ENCODE measurements at regions not wholly inside any gene's neighbourhood (a gene's known extent, or its start where the extent isn't known, plus 50 kb on each side); places are given as distances from the start of the nearest gene placed in this dataset.

- DNase-seq = peak; percentile 24
Measured at GRCh38 chr5:176734756-176735342, 75.5 kb upstream of the UNC5A start.

DNA sequence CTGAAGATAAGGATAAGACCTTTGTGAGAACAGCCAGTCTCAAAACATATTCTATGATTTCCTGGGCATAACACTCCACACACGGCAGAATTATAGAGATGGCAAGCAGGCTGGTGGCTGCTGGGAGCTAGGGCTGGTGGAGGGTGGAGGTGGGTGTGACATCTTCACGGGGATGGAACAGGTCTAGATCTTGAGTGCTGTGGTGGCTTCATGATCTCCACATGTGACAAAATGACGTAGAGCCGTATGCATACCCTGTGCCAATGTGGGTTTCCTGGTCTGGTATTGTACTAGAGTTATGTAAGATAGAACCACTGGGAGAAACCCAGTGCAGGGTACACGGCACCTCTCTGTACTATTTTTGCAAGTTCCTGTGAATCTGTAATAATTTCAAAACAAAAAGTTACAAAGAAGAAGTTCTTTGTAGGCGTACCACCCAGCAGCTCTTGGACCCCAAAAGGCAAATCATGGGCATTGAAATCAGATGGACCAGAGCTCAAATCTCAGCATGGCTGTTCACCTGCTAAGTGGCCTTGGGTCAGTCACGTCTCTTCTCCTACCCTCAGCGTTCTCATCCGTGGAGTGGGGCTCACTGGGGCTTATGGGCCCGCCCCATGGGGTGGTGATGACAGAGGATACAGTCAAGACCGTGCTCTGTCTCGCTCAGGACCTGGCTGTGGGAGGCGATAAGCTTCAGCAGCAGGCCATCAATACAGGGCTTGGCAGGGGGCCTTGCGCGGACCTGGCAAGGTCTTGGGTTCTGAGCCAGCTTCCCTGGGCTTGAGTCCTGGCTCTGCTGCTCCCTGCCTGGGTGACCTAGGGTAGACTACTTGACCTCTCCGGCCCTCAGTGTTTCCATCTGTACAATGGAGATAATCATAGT lies 74.7 kb upstream of the UNC5A start:
- DNase-seq = peak; percentile 6

DNA sequence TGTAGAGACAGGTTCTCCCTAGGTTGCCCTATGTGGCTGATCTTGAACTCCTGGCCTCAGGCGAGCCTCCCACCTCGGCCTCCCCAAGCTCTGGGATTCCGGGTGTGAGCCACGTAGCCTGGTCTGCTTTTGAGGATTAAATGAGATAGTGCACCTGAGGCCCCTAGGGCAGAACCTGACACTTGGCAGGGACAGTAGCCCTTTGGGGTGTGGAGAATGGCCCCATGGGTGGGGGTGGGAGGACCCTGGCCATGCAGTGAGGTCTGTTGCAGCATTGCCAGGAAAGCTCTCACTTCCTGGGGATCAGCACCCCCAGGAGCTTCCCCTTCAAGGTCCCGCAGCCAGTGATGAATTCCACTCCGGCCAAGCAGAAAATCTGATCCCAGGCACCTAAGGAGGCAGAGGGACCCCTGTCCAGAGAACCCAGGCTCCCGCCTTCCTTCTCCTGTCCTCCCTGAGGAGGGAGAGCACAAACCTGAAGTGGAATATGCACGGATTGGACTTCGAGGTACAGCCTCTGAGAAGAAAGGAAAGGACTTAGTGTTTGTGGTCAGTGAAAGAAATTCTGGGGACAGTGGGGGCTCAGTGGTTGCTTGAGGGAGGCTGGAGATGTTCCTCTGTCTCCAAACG lies 73.9 kb upstream of the UNC5A start:
- no peak for DNase-seq

- DNase-seq = peak; percentile 1
Measured at GRCh38 chr5:176736931-176737745, 73.2 kb upstream of the UNC5A start.

- DNase-seq = peak; percentile 9
Measured at GRCh38 chr5:176737746-176738636, 72.4 kb upstream of the UNC5A start.

DNA sequence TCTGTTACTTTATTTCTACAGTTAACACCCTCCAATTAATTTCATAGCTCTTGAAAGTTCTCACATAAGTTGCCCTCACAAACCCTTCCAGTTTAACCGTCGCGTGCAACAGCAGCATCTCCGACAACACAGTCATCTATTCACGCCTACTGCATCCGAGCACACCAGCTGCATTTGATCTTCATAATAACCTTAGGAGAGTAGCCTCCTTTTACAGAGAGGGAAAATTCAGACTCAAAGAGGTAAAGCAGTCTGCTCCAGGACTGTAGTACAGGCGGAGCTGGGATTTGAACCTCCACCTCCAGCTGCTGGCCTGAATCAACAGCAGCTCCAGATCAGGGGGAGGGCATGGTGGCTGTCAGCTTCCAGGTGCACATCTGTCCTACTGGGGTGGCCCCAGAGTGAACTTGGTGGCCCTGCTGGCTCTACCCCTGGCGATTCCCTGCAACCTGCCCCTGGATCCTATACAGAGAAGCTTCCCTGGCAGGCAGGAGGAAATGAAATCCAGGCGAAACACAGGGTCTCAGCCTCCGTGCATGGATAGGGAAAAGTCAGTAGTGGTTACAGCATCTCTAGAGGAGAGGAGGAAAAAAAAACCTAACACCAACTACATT lies 71.6 kb upstream of the UNC5A start:
- peak; percentile 6 for DNase-seq

- DNase-seq = peak; percentile 25
Measured at GRCh38 chr5:176739461-176740051, 70.8 kb upstream of the UNC5A start.

GRCh38 chr5:176740131-176740701 lies 70.1 kb upstream of the UNC5A start:
- peak; percentile 19 for DNase-seq

DNA sequence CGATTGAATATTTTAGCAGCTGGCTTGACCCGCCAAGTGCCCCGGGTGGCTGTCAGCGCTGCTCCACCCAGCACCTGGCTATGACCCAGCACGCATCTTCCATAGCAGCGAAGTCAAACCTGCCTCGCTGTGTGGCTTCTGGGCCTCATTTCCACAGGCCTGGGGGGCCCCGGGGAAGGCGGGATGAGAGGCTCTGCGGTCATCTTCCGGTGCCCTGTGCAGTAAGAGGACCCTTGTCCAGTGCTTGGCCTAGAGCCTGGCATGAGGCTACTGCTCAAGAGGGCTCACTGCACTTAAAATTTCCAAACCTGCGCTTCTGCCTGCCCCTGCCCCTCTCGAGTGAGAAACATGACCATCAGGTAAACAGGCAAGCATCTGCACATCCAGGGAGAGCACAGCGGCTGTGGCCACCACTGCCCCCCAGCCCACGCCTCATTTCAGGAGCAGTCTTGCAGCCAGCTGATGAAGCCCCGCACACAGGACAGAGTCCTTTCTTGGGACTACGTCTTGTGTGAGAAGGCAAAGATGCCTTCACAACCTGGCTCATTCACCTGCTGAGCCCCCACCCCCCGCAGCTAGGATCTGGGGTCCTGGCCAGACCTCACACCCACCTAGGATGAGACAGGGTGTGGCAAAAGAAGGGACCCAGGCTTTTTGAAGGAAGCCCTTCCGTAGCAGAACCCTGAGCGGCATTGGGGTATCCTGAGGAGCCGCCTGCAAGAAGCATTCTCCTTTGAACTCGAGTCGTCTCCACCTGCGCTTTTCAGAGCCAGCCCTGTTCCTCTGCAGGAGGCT lies 69.5 kb upstream of the UNC5A start:
- DNase-seq = peak; percentile 23

DNA sequence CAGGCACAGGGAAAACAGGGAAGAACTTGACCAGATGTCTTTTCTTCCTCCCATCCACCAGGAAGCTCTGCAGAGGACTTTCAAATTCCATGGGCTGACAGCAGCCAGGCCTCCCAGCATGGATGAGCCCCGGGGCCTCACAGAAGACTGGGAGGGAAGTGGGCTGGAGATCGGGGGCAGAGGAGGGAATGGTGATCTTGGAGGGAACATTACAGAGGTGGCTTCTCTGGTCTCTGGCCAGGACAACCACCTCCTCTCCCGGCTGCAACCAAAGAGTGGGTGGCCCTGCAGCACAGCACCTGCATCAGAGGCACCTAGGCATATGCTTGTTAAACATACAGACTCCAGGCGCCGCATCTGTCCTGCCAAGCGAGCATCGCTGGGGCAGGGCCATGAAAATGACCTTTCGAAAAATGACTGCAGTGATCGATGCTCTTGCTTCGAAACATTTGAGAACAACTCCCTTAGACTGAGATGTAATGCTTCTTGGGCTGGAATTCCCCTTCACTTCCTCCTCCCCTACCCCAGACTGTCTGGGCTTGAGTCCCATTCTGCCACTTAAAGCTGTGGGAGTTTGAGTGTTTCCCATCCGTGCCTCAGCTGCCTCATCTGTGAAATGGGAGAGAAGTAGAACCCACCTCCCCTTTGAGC lies 68.7 kb upstream of the UNC5A start:
- DNase-seq = peak; percentile 9

DNA sequence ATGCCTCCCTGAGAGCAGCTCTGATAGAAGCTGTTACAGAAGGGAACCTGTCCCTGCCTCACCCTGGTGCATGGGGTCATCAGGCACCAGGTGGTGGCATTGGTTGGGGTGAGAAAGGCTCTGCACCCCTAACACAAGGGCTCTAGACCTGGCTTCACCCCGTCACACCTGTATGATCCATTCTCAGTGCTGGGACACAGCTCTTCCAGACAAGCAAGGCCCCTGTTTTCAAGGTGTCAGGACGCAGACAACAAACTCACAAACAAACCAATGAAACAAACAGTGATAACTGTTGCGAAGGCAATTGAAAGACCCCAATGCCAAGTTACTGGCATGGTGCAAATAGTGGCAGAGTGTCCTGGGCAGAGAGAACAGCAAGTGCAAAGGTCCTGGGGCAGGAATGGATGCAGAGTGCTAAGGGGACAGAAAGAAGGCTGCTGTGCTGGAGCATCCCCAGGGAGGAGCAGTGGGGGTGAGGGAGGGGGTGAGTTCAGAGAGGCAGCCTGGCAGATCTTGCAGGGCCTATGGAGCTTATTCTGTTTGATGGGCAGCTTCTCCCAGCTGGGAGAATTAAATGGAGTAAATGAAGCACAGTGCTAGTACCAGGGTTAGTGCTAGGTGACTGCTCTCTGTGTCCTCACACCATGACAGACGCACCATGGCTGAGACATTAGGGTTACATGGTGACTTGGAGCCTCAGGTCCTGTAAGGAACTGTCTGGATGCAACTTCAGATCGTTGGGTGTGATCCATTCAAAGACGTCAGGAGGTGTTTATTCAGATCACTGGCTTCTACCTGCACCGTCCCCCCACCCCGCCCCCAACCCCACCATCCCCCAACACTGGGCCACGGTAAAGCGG lies 67.9 kb upstream of the UNC5A start:
- peak; percentile 13 for DNase-seq

- peak; percentile 29 for DNase-seq
Measured at GRCh38 chr5:176743136-176743861, 67.1 kb upstream of the UNC5A start.

DNA sequence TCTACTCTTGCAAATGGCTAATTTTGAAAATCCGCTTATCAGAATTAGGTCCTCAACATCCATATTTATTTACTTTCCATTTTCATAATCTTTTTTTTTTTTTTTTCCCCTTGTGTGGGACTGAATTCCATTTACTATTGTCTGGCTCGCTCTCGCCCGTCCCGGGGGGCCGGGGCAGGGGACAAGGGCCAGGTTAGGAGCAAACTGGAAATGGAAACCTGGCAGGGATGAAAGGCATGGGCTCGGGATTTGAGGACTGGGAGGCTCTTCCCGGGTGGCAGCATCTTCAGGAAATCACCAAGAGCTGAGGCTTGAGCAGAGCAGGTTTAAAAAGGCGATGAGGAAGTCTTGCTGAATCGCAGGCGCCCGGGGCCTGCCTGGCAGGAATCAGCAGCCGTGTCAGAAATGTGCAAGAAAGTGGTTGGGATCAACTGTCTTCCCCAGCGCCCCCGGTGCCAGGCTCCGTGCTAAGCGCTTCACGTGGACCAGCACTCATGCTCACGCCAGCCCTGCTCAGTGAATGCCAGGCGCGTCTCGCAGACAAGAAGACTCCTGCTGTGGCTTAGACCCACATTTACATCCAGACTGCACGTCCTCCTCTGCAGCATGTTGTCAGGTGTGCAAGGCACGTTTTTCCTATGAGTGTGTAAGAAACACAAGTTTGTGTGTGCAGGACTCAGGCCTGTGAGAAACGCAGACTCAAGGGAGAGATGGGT lies 66.3 kb upstream of the UNC5A start:
- DNase-seq = peak; percentile 26

GRCh38 chr5:176744584-176744965 lies 65.8 kb upstream of the UNC5A start:
- peak; percentile 9 for DNase-seq

- peak; percentile 13 for DNase-seq
Measured at GRCh38 chr5:176747670-176748072, 62.7 kb upstream of the UNC5A start.

- peak; percentile 16 for DNase-seq
Measured at GRCh38 chr5:176748073-176748966, 62.0 kb upstream of the UNC5A start.
